HG03103 (cell line): ENCODE measurements at regions not wholly inside any gene's neighbourhood (a gene's known extent, or its start where the extent isn't known, plus 50 kb on each side); places are given as distances from the start of the nearest gene placed in this dataset.

ENCODE experiments used
- ATAC-seq: cut with Tn5 transposase; IDR thresholded peaks from one replicate; pipeline ENCODE4 v1.9.1; 2021; ENCODE audit warnings: low read depth; ENCODE audit not compliant: unreplicated experiment

- ATAC-seq = no peak
Observed at GRCh38 chr9:87816036-87816435, 66.6 kb upstream of the SPATA31E1 start.

DNA sequence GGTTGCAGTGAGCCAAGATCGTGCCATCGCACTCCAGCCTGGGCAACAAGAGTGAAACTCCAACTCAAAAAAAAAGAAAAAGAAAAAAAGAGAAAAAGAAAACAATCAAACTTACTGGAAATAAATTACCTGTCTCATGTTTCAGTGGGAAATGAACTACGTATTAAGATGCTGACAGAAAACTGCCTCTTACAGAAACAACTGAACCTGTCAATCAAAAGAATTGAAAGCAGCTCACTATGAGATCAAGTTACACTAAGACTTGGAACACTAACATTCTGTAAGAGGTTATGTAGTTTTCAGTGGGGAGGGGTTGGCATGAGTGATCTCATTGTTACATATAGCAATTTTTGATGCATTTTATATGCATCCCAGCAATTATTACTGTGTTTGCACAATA, 64.4 kb upstream of the SPATA31E1 start:
- ATAC-seq = no peak

DNA sequence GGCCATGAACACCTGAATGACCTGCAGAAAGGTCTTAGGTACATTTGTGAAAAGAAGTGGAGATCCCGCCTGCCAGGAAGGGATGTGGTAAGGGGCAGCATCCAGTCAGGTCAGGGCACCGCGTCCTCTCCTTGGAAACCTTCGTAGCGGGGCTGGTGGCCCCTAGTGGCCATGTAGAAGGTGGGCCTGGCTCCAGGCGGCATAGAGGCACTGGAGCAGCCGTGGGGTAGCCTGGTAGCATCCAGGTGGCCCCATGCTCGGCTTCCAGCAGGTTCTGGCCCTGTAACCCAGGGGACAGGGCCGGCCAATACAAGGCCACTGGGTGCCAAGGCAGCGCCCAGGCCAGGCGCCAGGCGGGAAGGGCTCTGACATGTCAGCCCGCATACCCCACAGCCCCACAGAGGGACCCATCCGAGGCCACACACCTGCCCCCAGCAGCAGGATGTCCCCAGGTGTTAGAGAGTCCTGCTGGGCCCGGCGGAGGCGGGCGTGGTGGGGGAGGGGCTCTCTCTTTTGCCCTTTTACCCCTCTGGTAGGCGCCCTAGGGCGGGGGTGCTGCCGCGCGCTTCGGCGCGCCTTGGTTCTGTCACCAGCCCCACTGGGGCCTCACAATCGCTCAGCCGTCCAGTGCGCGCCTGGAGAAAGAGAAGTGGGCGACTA, 58.3 kb upstream of the SPATA31E1 start:
- no peak for ATAC-seq

DNA sequence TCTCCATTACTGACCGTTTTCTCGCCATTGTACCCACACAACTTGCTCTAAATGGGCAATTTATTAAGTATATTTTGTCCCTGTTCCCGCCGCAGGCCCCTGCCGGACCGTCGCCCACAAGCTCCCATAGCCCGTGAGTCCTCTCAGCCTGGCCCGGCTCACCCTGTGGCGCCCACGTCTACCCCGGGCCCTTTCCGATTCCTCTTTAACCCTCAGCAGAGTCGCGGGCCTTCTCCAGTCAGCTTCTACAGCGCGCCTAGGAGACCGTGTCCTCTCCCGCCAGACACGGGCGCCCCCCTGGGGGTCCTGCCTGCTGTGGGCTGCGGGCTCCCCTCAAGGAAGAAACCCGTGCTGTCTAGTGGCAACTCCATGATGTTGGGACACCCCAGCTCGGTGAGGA, 57.8 kb upstream of the SPATA31E1 start:
- ATAC-seq = no peak

DNA sequence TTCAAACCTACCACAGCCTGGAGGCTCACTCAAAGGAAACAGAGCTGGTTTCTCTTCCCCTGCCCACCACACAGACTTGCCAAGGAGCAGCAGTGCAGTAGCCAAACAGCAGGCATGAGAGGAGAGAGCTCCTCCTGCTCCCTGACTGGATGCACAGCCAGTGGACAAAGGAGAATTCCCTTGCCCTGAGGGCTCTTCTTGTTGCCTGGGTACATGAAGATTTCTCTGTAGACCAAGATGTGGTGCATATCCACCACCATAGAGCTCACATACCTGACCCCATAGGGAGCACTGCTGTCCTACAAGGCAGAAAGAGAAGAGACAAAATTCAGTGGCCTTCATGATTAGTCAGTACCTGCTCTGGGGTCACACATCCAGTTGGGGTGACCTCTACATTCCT, 56.3 kb upstream of the SPATA31E1 start:
- ATAC-seq = no peak

DNA sequence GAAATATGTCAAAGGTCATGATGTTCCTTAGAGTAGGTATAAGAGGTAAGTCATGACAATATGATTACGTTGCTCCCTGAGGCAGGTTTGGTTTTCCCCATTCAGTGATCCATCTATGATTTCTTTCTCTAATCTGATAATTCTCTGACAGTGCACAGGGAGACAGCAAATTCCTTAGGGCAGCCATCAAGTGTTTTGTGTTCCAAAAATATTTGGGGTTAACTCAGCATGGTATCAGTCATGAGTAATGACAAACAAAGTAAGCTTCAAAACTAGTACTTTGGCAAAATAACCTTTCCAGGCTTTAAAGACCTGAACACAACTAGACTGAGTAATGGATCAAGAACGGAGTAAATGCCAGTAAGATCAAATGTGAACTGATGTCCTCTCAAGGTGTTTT, 55.3 kb upstream of the SPATA31E1 start:
- ATAC-seq = no peak

GRCh38 chr9:87829756-87830155, 52.9 kb upstream of the SPATA31E1 start:
- no peak for ATAC-seq

DNA sequence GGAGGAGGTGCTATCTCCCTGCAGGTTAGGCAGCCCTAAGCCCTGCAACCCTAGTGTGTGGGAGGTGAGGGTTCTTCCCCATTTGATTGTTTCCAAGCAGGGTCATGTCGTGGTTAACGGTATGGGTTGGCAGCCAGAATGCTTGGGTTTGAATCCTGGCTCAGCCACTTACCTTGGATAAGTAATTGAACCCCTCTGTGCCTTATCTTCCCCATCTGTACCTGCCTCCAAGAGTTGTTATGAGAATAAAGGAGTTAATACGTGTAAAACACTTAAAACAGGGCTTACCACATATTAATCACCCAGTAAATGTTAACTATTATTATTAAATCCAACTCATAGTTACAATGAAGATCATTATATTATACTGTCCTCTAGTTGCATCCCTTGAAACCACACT, 52.2 kb upstream of the SPATA31E1 start:
- no peak for ATAC-seq

- ATAC-seq = no peak
Observed at GRCh38 chr9:87831159-87831558, 51.5 kb upstream of the SPATA31E1 start.
